ENCODE measurements at regions not wholly inside any gene's neighbourhood (a gene's known extent, or its start where the extent isn't known, plus 50 kb on each side); places are given as distances from the start of the nearest gene placed in this dataset.

GRCh38 chr13:24605923-24606372 is 74.3 kb upstream of the ATP12A start:
- no peak overlapping the region for H3K4me3 ChIP-seq
- DNase-seq (no peak), ATAC-seq (peak; percentile 72)
- no peaks in the 10 kb centered on the region for H3K9me3 ChIP-seq
- no peaks in the 10 kb centered on the region for H3K27me3 ChIP-seq
- no peak overlapping the region for H3K27ac ChIP-seq
- H3K36me3 ChIP-seq: no peaks in the 10 kb centered on the region
- intact Hi-C loops (cut with DNase I): no loop called here
- no peaks in the 10 kb centered on the region for H3K4me1 ChIP-seq
- TF ChIP-seq CTCF (IDR thresholded peaks at IDR 0.05): peak; percentile 29

GRCh38 chr13:24606486-24607170 is 73.6 kb upstream of the ATP12A start:
- Histone ChIP-seq H3K4me3 (no peak overlapping the region), H3K9me3 (no peaks in the 10 kb centered on the region), H3K27ac (no peak overlapping the region), H3K4me1 (no peaks in the 10 kb centered on the region), H3K36me3 (no peaks in the 10 kb centered on the region), H3K27me3 (no peaks in the 10 kb centered on the region)
- no peak for DNase-seq
- intact Hi-C loops (cut with DNase I): no loop called here
- TF ChIP-seq CTCF (IDR thresholded peaks at IDR 0.05): no peak
- ATAC-seq: peak; percentile 13

GRCh38 chr13:24610956-24611355 is 69.3 kb upstream of the ATP12A start:
- H3K36me3 ChIP-seq: no peaks in the 10 kb centered on the region
- no peaks in the 10 kb centered on the region for H3K9me3 ChIP-seq
- H3K4me1 ChIP-seq: no peaks in the 10 kb centered on the region
- intact Hi-C loops (cut with DNase I): no loop called here
- DNase-seq: no peak
- no peak for TF ChIP-seq CTCF (IDR thresholded peaks at IDR 0.05)
- ATAC-seq: no peak
- H3K27me3 ChIP-seq: no peaks in the 10 kb centered on the region
- no peak overlapping the region for H3K4me3 ChIP-seq
- no peak overlapping the region for H3K27ac ChIP-seq

GRCh38 chr13:24612726-24613125 is 67.5 kb upstream of the ATP12A start:
- intact Hi-C loops (cut with DNase I): no loop called here
- Histone ChIP-seq H3K36me3 (no peaks in the 10 kb centered on the region), H3K4me3 (no peak overlapping the region), H3K27me3 (no peaks in the 10 kb centered on the region), H3K9me3 (no peaks in the 10 kb centered on the region), H3K27ac (no peak overlapping the region), H3K4me1 (no peaks in the 10 kb centered on the region)
- no peak for TF ChIP-seq CTCF (IDR thresholded peaks at IDR 0.05)
- ATAC-seq: no peak
- DNase-seq: no peak

- H3K4me3 ChIP-seq: no peak overlapping the region
- DNase-seq (no peak), ATAC-seq (no peak)
- H3K36me3 ChIP-seq: no peaks in the 10 kb centered on the region
- H3K27me3 ChIP-seq: no peaks in the 10 kb centered on the region
- no peaks in the 10 kb centered on the region for H3K9me3 ChIP-seq
- no peak overlapping the region for H3K27ac ChIP-seq
- no peak for TF ChIP-seq CTCF (IDR thresholded peaks at IDR 0.05)
- H3K4me1 ChIP-seq: no peaks in the 10 kb centered on the region
- intact Hi-C loops (cut with DNase I): no loop called here
These were observed 67.1 kb upstream of the ATP12A start for GRCh38 chr13:24613128-24613527.

- H3K27me3 ChIP-seq: no peaks in the 10 kb centered on the region
- TF ChIP-seq CTCF (IDR thresholded peaks at IDR 0.05): no peak
- intact Hi-C loops (cut with DNase I): no loop called here
- no peak for DNase-seq
- H3K4me3 ChIP-seq: no peak overlapping the region
- no peaks in the 10 kb centered on the region for H3K4me1 ChIP-seq
- H3K27ac ChIP-seq: no peak overlapping the region
- no peaks in the 10 kb centered on the region for H3K9me3 ChIP-seq
- no peaks in the 10 kb centered on the region for H3K36me3 ChIP-seq
- ATAC-seq: no peak
These were observed 66.5 kb upstream of the ATP12A start for GRCh38 chr13:24613755-24614154.
